HG03432 (cell line): ENCODE measurements at regions not wholly inside any gene's neighbourhood (a gene's known extent, or its start where the extent isn't known, plus 50 kb on each side); places are given as distances from the start of the nearest gene placed in this dataset.
A peak's percentile ranks its signal among the peaks of the same experiment; 100 is the strongest.

ENCODE experiments used
- ATAC-seq: cut with Tn5 transposase; IDR thresholded peaks from one replicate; pipeline ENCODE4 v1.9.1; 2021; ENCODE audit warnings: mild to moderate bottlenecking, moderate library complexity; ENCODE audit not compliant: unreplicated experiment

GRCh38 chr11:115961159-115962003, 457.2 kb upstream of the CADM1 start:
- no peak for ATAC-seq

DNA sequence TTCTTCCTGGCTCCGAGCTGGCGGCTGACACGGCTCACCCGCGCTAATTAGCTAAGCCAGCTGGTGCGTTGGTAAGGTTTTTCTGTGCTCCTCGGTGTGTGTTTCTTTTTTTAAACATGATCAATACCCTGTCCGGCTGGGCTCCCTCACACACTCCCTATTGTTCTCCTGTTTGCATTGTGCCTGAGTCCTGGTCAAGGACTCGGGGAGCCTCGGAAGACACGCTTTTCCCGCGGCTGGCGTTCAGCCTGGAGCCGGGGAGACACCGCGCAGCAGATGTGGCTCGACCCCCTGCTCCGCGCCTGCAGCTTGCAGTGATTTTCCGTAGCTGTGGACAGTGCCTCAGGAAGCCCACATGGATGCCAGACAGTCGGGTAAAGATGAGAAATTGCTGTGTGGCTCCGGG, 454.9 kb upstream of the CADM1 start:
- no peak for ATAC-seq

DNA sequence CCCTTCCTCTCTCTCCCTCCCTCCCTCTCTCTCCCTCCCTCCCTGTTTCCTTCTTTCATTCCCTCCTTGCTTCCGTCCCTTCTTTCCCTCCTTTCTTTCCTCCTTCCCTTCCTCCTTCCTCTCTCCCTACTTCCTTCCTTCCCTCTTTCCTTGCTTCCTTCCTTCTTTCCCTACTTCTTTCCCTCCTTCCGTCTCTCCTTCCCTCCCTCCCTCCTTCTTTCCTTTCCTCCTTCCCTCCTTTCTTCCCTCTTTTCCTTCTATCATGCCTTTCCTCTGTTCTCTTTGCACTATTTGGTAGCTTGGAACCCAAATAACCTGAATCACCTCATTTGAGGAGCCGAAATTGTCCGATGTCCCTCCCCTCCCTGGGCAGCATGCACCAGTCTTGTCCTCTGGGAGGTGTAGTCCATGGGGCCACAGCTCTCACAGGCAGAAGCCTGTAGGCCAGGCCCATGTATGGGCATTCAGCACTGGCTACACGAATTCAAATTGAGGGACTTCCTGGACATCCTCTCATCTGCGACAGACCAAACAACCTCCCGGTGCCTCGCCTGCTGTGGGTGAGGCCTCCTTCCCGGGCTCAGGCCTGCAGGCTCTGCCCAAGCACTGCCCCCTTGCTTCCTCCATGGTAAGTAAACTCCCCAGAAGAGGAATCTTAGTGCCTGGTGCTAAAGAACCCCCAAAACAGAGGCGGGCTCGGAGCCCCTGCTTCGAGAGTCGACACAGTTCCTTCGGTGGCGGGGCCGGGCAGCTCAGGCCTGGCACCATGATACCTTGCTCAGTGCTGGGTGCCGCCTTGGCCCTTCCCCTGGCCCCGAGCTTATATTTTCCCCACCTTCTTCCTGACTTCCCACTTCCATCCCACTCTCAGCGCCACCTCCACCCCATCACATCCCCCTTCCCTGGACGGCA, 454.1 kb upstream of the CADM1 start:
- ATAC-seq = no peak

- ATAC-seq = no peak
Measured at GRCh38 chr11:115955803-115956202, 451.6 kb upstream of the CADM1 start.

DNA sequence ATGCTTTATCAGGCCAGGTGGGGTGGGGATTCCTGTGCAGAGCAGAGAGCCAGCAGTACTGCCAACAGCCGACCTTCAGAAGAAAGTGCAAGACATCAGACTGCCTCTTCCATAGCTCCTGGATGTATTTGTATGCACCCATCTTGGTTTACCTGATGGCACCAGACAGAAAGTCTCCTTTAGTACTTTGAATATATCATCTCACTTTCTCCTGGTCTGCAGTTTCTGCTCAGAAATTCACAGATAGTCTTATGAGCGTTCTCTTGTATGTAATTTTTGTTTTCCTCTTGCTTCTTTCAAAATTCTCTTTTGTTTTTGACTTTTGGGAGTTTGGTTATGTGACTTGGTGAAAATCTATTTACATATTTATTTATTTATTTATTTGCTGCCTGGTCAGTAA, 446.4 kb upstream of the CADM1 start:
- no peak for ATAC-seq

- no peak for ATAC-seq
Measured at GRCh38 chr11:115944596-115944995, 440.4 kb upstream of the CADM1 start.

- no peak for ATAC-seq
Measured at GRCh38 chr11:115942011-115942410, 437.8 kb upstream of the CADM1 start.

DNA sequence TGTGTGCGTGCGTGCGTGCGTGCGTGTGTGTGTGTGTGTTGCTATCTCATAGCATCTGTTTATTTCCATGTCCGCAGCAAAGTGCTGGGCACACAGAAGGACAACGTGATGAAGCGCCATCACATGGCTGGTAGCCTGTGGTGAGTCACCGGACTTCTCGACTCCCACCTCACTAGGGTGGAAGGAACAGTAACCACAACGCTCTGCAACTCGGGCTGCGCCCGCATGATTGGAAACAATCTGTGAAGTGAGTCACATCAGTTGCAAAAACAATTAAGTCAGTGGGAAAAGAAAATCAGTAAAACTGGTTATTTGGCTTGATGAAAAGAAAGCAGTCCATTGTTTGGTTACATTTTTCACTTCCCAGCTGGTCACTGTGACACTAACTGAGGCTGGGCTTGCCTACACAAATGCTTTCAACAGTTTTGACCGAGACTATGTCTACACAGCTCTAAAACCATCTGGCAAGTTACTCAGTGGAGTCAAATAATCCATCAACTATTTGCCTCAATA, 437.3 kb upstream of the CADM1 start:
- no peak for ATAC-seq

DNA sequence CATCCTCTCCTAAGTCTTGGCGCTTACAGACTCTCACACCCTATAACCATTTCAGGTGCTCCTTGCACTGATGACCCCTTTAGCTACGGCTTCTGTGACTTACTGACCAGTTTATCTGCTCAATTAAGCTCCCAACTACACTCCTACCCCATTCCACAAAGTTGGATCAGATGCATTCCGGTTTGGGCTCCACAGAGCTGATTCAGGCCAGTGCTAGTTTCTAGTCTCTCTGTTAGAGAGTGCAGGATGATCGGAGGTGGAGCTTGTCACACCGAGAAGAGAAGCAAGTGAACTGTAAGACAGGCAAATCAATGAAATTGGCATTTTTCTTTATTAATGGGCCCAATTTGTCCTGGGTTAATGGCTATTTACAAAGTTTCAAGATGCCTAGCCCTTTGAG, 436.8 kb upstream of the CADM1 start:
- no peak for ATAC-seq

GRCh38 chr11:115939731-115940421, 435.7 kb upstream of the CADM1 start:
- ATAC-seq = peak; percentile 67

DNA sequence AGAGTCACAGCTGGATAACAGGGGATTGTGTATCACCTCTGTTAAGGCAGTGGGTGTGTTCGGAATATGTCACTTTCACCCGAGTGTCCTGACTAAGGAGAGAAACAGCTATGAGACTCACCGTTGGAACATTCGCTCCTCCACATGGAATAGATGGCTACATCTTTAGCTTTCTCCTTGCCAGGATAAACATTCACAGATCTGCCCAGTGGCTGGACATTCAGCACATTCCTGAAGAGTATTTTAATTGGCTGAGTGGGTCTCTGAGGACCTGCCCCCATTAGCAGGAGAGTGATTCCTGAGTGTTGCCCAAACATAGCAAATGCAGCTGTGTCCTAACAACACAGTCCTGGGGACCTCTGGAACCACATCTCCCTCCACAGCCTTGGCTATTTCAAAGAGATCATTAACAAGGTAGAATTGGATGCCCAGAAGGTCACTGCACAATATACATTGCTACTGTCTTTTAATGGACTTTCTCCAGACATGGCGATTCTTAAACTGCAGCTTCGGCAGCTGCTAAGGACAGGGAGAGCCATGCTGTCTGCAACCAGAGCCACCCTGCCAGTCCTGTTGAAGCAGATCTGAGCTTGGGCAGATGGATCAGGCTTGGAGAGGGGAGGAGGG, 435.0 kb upstream of the CADM1 start:
- ATAC-seq = no peak

GRCh38 chr11:115933564-115933963, 429.3 kb upstream of the CADM1 start:
- ATAC-seq = no peak

DNA sequence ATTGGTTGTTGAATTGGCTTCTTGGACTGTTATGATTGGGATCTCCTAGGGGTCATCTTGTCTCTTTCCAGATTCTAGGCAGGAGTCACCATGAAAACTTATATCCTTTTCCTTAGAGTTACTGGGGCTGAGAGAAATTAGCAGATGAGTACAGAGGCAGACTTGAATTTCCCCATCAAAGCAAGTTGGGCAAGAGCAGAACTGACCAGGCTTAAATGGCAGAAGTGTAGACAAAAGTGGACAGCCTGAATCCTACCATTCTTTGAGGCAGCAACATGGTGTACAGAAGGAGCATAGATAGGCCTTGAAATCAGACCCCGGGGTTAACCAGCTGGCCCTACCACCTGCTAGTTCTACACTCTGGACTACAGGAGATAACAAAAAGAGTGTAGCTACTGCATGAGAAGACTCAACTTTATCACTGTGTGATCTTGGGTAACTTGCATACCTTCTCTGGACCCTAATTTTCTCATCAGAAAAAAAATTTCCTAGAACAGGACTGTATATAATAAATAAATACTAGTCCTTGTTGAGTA, 427.4 kb upstream of the CADM1 start:
- ATAC-seq = no peak

DNA sequence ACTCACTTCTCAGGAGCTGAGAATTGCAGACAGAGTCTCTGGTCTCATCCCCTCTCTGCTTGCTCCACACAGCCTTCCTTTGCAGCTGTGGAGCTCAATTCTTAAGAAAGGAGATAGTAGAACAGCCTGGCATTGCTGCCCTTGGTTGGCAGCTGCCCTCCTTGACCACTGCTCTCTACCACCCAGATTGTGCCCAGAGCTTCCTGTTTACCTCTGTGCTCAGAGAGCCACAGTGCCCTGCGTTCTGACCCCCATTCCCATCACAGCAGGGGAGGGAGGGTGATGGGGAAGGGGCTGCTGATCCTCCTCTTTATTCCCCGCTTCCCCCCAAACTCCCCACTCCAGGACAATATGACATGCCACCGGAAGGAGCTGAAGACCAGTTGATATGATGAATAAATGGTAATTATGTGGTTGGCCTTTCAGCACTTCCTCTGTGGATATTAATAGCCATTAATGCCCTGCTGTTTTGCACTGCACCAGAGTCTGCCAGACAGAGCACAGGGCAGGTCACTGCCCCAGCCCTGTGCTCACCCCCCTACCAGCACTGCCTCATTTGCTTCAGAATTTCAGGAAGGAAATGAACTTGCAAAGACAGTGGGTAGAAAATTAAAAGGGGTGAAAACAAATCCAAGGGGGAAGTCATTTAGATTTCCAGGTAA, 426.8 kb upstream of the CADM1 start:
- ATAC-seq = peak; percentile 42

DNA sequence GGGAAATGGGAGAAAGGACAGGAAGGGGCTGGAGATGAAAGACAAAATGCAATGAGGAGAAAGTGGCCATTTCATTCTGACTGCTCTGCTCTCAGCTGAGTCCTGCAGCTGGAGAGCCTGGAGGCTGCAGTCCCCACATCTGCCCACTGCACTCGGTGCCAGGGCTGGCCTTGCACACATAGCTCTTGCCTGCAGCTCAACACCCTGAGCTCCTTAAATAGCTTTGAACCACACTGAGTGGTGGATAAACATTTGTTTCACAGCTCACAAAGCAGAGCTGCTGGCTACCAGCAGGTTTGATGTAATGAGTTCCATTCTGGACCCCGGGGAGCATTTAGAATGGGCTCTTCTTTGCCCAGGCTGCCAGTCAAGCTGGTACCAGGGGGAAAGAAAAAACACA, 426.1 kb upstream of the CADM1 start:
- ATAC-seq = no peak

- ATAC-seq = peak; percentile 28
Measured at GRCh38 chr11:115929618-115930129, 425.5 kb upstream of the CADM1 start.

DNA sequence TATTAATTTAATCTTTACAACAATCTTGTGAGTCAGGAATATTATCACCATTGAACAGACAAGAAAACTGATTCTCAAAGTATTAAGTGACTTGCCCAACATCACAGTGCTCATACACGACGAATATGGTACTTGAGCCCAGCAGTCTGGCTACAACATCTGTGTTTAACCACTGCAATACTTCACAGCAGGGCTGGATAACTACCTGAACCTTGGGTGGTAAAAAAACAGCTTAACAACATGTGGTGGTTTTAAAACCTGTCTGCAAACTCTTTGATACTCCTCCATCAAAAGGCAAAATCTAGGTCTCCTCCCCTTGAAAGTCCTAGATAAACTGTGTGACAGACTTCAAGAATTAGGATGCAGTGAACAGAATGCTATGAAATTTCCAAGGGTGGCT, 424.6 kb upstream of the CADM1 start:
- no peak for ATAC-seq

GRCh38 chr11:115927823-115928329, 423.7 kb upstream of the CADM1 start:
- peak; percentile 31 for ATAC-seq

DNA sequence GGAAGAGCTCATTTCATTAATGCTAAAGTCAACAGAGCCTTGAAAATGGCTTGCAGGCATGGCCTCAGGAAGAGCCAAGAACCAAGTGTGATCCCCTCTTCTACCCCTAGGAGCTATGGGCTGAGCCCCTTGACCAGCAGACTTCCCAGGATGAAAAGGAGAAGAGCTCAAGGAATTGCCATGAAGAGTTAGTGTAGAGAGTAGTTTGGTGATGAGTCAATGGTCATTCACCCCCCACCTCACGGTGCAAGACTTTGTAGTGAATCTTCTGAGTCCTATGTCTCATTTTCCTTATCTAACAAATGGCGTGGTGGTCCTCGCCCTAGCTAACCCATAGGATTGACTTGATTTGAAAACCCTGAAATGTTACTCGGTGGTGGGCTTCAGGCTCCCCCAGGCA, 422.4 kb upstream of the CADM1 start:
- ATAC-seq = no peak
